DMS53 (cell line): ENCODE measurements at regions not wholly inside any gene's neighbourhood (a gene's known extent, or its start where the extent isn't known, plus 50 kb on each side); places are given as distances from the start of the nearest gene placed in this dataset.

Experiments used
- DNase-seq: peaks from one replicate; lab custom pipeline; 2025; lab: John Stamatoyannopoulos, UW

DNA sequence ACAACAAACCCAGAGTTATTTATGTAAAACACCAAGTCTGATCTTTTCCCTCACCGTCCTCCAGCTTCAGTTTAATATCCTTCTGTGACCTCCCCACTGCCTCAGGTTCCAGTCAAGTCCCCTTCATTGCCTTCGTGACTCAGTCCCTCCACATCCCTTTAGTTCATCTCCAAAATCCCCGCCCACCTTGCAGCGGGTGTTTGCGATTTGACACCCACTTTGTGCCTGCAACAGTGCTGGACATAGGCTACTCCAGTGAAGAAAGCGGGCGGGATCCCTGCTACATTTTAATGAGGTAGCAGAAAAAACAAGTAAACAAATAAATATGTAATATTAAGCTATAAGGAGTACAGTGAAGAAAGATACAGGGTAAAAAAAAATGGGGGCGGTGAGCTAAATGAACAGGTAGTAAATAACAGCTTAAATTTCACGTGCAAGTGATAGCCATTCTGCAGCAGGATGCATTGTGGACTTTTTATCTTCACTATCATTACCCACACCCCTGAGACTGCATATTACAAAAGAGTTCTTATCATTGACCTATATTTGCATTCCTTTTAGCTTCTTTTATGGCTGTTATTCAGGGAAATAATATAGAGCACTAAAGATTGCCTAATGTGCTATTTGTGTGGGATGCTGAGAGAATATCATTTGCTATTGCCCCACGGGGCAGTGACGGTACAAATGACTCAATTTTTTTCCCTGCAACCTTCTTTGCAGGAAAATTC, 222.8 kb upstream of the NUDT4 start:
- DNase-seq = no peak

DNA sequence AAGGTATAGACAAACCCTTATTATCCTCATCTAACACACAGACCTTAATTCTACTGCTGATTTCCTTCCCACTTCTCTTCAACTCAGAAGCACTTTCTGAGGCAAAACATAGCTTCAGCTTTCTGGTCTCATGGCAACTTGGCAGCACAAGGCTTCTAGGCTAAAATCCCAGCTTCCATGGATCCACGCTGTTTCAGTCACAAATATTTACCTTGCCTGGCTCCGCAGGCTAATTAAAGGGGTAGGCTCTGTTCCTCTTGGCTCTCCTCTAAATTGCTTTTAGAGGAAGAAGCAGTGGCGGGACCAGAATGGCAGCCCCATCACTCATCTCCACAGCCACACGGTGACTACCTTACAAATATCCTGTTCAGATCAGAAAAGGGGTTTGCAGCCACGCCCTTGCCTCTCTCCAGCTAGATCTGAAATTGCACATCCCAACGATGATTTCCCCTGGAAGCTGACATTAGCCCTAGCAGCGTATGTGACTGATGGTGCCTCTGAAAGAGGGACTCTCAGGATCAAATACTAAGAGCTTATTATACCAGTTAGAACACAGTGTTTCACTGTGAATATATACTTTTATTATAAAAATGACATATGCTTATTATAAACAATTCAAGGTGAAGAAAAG, 221.5 kb upstream of the NUDT4 start:
- peak; percentile 40 for DNase-seq

DNA sequence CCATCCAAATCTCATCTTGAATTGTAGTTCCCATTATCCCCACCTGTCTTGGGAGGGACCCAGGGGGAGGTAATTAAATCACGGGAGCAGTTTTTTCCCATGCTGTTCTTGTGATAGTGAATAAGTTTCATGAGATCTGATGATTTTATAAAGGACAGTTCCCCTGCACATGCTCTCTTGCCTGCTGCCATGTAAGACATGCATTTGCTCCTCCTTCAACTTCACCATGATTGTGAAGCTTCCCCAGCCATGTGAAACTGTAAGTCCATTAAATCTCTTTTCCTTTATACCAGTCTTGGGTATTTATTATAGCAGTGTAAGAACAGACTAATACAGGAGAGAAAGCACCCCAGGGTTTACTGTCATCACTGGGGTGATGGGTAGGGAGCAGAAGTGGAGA, 220.4 kb upstream of the NUDT4 start:
- DNase-seq = no peak

DNA sequence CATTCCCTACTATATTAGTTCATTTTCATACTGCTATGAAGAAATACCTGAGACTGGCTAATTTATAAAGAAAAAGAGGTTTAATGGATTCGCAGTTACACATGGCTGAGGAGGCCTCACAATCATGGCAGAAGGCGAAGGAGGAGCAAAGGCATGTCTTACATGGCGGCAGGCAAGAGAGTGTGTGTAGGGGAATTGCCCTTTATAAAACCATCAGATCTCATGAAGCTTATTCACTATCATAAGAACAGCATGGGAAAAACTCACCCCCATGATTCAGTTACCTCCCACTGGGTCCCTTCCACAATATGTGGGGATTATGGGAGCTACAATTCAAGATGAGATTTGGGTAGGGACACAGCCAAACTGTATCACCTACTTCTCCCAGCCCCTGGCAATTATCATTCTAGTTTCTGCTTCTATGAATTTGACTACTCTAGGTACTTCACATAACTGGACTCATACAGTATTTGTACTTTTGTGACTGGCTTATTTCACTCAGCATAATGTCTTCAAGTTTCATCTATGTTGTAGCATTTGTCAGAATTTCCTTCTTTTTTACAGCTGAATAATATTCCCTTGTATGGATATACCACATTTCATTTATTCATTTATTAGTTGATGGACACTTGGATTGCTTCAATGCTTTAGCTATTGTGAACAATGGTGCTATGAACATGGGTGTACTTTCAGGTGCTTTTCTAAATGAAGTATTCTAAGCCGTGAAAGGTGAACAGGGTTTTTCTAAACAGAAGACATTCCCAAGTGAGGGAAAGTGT, 219.5 kb upstream of the NUDT4 start:
- no peak for DNase-seq

GRCh38 chr12:93163260-93164036, 214.3 kb upstream of the NUDT4 start:
- no peak for DNase-seq

DNA sequence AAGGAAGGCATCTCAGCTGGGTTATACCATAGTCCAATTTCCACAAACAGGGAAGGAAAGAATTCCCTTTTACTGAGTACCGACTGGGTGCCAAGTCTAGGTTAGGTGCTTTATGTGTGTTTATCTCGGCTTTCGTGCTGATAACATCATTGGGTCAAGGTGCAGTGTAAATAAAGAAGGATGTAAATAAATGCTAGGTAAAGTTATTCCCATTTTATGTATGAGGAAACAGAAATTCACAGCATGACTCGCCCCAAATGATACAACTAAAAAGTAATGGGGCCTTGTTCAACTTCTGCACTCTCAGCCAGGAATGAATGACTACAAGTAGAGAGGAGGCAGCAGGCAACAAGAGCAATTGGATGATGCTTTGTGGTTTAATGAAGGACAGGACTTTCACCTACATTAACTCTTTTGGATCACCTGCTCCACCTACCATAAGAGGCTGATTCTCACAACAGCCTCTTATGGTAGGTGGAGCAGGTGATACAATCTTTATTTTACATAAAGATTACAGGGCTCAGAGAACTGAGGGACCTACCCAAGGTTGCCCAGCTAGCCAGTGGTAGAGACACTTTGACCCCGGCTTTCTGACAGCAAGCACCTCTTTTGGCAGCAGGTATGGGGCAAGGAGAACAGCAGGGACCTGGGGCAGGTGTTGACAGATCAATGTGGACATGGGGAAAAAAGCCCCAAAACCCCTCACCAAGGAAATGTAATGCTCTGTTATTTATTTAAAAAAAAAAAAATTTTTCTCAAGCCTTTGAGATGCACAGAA, 213.4 kb upstream of the NUDT4 start:
- peak; percentile 31 for DNase-seq

DNA sequence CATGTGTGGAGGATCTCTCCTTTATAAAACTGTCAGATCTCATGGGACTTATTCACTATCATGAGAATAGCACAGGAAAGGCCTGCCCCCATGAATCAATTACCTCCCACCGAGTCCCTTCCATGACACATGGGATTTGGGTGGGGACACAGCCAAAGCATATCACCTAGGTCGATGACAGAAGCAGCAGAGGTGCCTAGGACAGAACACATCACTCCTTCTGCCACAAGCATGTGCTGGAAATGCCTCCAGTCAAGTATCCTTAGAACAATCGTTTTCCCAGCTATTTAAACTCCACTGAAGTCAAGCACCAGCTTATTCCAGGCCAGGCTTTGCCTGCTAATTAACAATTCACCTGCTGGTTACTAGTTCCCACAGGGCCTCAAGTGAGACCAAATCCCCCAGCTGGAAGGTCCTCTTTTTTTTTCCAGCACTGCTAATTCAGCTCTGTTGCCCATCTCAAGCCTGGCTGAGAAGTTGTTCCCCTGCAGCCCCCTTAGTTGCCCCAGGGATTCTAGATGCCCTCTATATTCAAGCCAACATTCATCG, 212.3 kb upstream of the NUDT4 start:
- no peak for DNase-seq

DNA sequence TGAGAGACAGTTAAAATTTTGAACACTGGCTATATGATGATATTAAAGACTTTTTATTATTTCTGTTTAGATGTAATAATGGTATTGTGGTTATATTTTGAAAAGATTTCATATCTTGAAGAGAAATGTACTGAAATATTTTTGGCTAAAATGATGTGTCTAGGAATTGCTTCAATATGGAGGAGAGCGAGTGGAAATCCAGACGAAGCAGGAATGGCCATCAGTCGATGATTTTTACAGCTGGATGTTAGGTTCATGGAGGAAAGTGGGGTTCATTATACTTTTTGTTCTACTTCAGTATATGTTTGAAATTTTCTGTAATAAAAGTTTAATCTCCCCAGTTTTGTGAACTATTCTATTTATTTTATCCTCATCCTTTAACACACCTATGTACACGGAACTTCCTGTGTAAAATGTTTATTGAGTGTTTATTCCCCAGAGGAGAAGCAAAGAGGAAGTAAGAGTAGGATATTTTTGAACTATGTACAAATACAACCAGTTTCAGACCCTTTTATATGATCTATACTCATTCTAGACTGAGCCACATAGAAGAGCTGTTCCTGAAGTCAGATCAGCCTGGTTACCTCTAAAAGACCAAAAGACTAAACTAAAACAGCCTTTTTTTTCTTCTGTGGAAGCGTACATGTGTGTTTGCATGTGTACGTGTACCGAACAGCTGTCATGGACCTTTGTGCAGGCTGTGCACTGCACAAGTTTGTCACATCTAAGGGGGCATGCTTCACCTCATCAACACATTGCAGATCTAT, 211.0 kb upstream of the NUDT4 start:
- DNase-seq = peak; percentile 19

DNA sequence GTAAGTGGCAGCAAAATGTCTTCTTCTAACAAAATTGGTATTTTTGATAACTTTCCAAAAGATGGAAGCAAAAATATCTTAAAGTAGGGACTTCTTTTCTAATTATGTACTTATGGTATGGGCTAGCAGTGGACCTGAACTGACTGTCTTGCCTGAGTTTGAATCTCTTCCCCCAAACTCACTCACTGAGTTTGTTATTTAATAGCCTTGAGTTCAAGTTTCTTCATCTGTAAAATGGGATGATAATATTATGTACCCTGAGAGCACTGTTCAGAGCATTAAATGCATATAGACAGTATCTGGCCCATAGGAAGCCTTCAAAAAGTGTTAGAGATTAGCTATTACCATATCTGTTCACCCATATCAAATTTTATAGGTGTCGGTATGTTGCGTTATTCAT, 210.4 kb upstream of the NUDT4 start:
- DNase-seq = no peak

DNA sequence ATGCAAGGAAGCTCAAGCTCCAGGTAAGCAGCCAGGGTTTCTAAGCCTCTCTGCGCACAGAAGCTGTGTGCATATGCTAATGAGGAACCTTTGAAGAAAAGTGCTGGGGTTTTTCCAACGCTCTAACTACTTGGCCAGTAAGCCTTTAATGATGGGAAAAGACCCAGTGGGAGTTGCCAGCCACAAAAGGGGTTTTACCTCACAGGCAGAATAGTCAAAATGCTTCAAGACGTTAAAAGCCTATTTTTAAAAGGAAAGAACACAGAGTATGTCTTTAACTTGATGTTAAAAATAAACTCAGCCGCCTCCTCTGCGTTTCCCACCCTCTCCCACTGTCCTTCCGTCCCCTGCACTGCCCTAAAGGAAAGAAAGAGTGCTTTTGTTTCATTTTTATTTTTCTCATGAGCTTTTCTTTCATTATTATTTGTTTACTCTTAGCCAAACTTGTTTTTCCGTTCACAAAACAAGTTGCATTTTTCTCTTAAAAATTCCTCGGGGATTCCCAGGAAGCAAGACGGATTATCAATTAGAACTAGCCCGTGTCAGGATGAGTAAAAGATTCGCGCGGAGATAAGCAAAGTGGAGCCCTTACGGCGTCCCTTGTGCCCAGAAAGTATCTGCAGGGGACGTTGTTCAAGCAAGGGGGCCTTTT, 209.8 kb upstream of the NUDT4 start:
- DNase-seq = peak; percentile 74

- no peak for DNase-seq
These were observed 209.0 kb upstream of the NUDT4 start for GRCh38 chr12:93168751-93169150.

DNA sequence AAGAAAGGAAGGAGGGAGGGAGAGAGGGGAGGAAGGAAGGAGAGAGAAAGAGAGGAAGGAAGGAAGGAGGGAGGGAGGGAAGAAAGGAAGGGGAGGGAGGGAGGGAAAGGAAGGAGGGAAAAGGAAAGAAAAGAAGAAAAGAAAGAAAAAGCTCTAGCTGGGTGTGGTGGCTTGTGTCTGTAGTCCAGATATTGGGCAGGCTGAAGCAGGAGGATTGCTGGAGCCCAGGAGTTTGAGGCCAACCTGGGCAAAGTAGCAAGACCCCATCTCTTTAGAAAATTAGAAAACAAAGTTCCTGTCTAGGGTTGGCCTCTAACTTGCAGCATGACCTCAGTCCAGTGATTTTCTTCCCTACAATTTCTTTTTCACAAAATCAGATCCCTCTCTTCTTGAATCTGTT, 208.2 kb upstream of the NUDT4 start:
- DNase-seq = no peak

- no peak for DNase-seq
These were observed 206.8 kb upstream of the NUDT4 start for GRCh38 chr12:93170928-93171327.

DNA sequence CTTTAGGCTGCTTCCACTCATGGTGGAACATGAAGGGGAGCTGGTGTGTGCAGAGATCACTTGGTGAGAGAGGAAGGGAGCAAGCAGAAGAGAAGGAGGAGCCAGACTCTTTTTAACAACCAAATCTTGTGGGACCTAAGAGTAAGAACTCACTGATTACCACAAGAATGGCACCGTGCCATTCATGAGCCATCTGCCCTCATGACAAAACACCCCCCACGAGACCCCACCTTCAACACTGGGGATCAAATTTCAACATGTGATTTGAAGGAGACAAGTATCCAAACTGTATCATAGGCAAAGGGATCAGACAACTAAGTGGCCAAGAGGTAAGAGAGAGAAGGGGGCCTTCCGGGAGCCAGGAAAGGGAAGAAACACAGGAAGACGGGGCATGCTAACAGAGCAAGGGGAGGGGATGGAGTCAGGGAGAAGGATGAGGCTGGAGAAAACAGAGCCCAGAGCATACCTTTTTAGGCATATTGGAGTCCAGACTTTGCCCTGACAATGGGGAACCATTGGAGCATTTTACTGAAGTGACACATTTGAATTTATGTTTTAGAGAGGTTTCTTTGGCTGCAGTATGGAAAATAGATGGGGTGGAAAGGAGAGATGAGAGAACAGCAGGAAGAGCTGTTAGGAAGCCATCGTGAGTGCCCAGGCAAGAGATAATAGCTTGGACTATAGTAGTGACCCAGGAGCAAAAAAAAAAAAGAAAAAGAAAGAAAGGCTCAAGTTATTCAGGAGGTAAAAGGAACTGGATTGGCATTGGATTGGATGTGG, 204.4 kb upstream of the NUDT4 start:
- no peak for DNase-seq

DNA sequence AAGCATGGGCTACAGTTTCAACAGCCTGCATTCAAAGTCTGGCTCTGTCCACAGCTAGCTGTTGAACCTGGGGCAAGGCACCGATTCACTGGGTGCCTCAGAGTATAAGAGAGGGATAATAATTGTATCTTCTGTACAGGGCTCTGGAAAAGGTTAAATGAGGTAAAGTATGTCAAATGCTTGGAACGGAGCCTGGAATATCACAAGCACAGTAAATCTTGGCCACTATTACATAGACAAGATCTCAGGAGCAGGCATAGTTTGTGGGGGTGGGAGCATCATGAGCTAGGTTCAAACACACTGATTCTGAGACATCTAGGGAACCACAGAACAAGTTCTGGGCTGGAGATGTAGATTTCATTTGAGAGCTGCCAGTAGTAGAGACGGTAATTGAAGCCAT, 203.7 kb upstream of the NUDT4 start:
- no peak for DNase-seq

GRCh38 chr12:93174473-93174872, 203.3 kb upstream of the NUDT4 start:
- DNase-seq = no peak

GRCh38 chr12:93176165-93176564, 201.6 kb upstream of the NUDT4 start:
- DNase-seq = no peak

- DNase-seq = no peak
These were observed 201.1 kb upstream of the NUDT4 start for GRCh38 chr12:93176610-93177126.
